ENCODE measurements at regions not wholly inside any gene's neighbourhood (a gene's known extent, or its start where the extent isn't known, plus 50 kb on each side); places are given as distances from the start of the nearest gene placed in this dataset.

GRCh38 chr11:21810650-21811049 is 382.2 kb upstream of the ANO5 start:
- intact Hi-C loops (cut with DNase I): no loop called here
- no peak for DNase-seq

GRCh38 chr11:21811572-21811971 is 381.3 kb upstream of the ANO5 start:
- intact Hi-C loops (cut with DNase I): no loop called here
- Histone ChIP-seq H3K27ac (no peak overlapping the region), H3K4me3 (no peak overlapping the region), H3K4me1 (replicated peaks in 1 of 2) (no peaks in the 10 kb centered on the region), H3K27me3 (no peaks in the 10 kb centered on the region), H3K36me3 (replicated peaks in 1 of 2) (no peaks in the 10 kb centered on the region), H3K9me3 (replicated peaks in 1 of 3) (no peaks in the 10 kb centered on the region)
- DNase-seq: no peak
- 52 to 78% (median 59%) methylated on average over 2 to 4 of the region's 4 CpGs for WGBS, 4 donors
- no peak for TF ChIP-seq CTCF (IDR thresholded peaks at IDR 0.05)

More at GRCh38 chr11:21810650-21811049, 382.2 kb upstream of the ANO5 start:
- Histone ChIP-seq H3K4me1 (replicated peaks in 1 of 2) (no peaks in the 10 kb centered on the region), H3K27ac (no peak overlapping the region), H3K36me3 (replicated peaks in 1 of 2) (no peaks in the 10 kb centered on the region), H3K9me3 (replicated peaks in 1 of 3) (no peaks in the 10 kb centered on the region), H3K4me3 (no peak overlapping the region), H3K27me3 (no peaks in the 10 kb centered on the region)
- no peak for TF ChIP-seq CTCF (IDR thresholded peaks at IDR 0.05)
- 48 to 63% (median 58%) methylated on average over 7 of the region's 7 CpGs for WGBS, 4 donors

GRCh38 chr11:21814169-21814568 is 378.7 kb upstream of the ANO5 start:
- 84 to 100% (median 87%) methylated on average over 2 to 3 of the region's 3 CpGs for WGBS, 4 donors
- intact Hi-C loops (cut with DNase I): no loop called here
- H3K27me3 ChIP-seq: no peaks in the 10 kb centered on the region

GRCh38 chr11:21817696-21818095 is 375.2 kb upstream of the ANO5 start:
- TF ChIP-seq CTCF (IDR thresholded peaks at IDR 0.05) (no peak), POLR2A (IDR thresholded peaks at IDR 0.05) (no peak)
- H3K9me3 ChIP-seq (replicated peaks in 1 of 3): no peaks in the 10 kb centered on the region
- no peak overlapping the region for H3K27ac ChIP-seq
- no peaks in the 10 kb centered on the region for H3K36me3 ChIP-seq (replicated peaks in 1 of 2)
- no peaks in the 10 kb centered on the region for H3K27me3 ChIP-seq
- intact Hi-C loops (cut with DNase I): no loop called here
- no peak overlapping the region for H3K4me3 ChIP-seq
- H3K4me1 ChIP-seq (replicated peaks in 1 of 2): no peaks in the 10 kb centered on the region
- WGBS, 4 donors: 66 to 80% (median 78%) methylated on average over 3 of the region's 3 CpGs
- DNase-seq: no peak

More at GRCh38 chr11:21814169-21814568, 378.7 kb upstream of the ANO5 start:
- no peak overlapping the region for H3K4me3 ChIP-seq
- H3K36me3 ChIP-seq (replicated peaks in 1 of 2): no peaks in the 10 kb centered on the region
- no peak for DNase-seq
- H3K9me3 ChIP-seq (replicated peaks in 1 of 3): no peaks in the 10 kb centered on the region
- no peaks in the 10 kb centered on the region for H3K4me1 ChIP-seq (replicated peaks in 1 of 2)
- no peak overlapping the region for H3K27ac ChIP-seq
- no peak for TF ChIP-seq CTCF (IDR thresholded peaks at IDR 0.05)
